ENCODE measurements at regions not wholly inside any gene's neighbourhood (a gene's known extent, or its start where the extent isn't known, plus 50 kb on each side); places are given as distances from the start of the nearest gene placed in this dataset.

DNA sequence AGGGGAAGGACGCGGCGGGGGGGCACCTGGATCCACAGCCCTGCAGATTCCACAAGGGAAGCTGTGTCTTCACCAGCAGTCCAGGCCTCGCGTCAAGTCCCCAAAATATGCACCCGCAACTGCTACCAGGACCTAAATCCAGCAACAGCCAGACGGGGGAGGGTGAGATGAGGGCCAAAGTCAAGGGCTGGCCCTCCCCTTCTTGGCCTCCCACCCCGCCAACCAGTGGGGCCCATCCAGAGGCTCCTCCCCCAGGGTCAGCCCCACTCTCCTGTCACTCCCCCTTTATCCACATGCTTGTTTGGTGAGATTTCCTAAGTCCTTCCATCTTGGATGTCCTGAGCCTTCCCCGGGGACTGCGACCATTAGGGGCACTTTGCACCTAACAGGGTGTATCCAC is 138.7 kb downstream of the ENGASE start:
- H3K4me1 ChIP-seq, result no peaks in the 10 kb centered on the region
- Mint-ChIP-seq H3K9me3 (ENCODE audit: unreplicated experiment) (no peaks in the 10 kb centered on the region), H3K27ac (ENCODE audit: unreplicated experiment) (no peak overlapping the region), H3K27me3 (ENCODE audit: insufficient read depth, unreplicated experiment) (peaks cover 54% of the 10 kb centered on the region), H3K36me3 (ENCODE audit: insufficient read depth, unreplicated experiment) (peaks cover 6% of the 10 kb centered on the region), H3K4me3 (ENCODE audit: unreplicated experiment) (no peak overlapping the region), H3K4me1 (ENCODE audit: low read depth, unreplicated experiment) (no peaks in the 10 kb centered on the region)
- H3K9me3 ChIP-seq, result no peaks in the 10 kb centered on the region
- DNase-seq, result no peak
- intact Hi-C loops (cut with micrococcal nuclease; ENCODE audit: unreplicated experiment), result no loop called here
- no peak for TF ChIP-seq CTCF (IDR thresholded peaks at IDR 0.05; ENCODE audit: insufficient read depth in 1 of 2, low read depth in 1 of 2, low read length in 1 of 2, severe bottlenecking in 1 of 2, unreplicated experiment in 1 of 2)
- H3K4me3 ChIP-seq (ENCODE audit: low read depth, low read length), result no peak overlapping the region
- no TSS peak for BruUV-seq (replicated peaks)
- no peaks in the 10 kb centered on the region for H3K36me3 ChIP-seq (ENCODE audit: control insufficient read depth, insufficient read depth, low read length)
- POLR2A ChIA-PET, result no interaction called here
- CTCF ChIA-PET, result interaction anchor here (0.6 kb wide), 1 partner anchor 420 kb away, joined by 3 read pairs; no protein-coding TSS in a partner anchor
- H3K27me3 ChIP-seq (replicated peaks; ENCODE audit: control insufficient read depth, insufficient read depth, low read length), result peaks cover 3% of the 10 kb centered on the region

GRCh38 chr17:79212149-79213087 is 137.8 kb downstream of the ENGASE start:
- TF ChIP-seq CTCF (IDR thresholded peaks at IDR 0.05; ENCODE audit: insufficient read depth in 1 of 2, low read depth in 1 of 2, low read length in 1 of 2, severe bottlenecking in 1 of 2, unreplicated experiment in 1 of 2), result no peak
- no peaks in the 10 kb centered on the region for H3K9me3 Mint-ChIP-seq (ENCODE audit: unreplicated experiment)
- H3K4me1 Mint-ChIP-seq (ENCODE audit: low read depth, unreplicated experiment), result no peaks in the 10 kb centered on the region
- Histone ChIP-seq H3K9me3 (no peaks in the 10 kb centered on the region), H3K4me3 (ENCODE audit: low read depth, low read length) (no peak overlapping the region), H3K27me3 (replicated peaks; ENCODE audit: control insufficient read depth, insufficient read depth, low read length) (peaks cover 7% of the 10 kb centered on the region), H3K4me1 (no peaks in the 10 kb centered on the region), H3K36me3 (ENCODE audit: control insufficient read depth, insufficient read depth, low read length) (no peaks in the 10 kb centered on the region)
- peaks cover 6% of the 10 kb centered on the region for H3K36me3 Mint-ChIP-seq (ENCODE audit: insufficient read depth, unreplicated experiment)
- CTCF ChIA-PET, result interaction anchor here (0.6 kb wide), 1 partner anchor 420 kb away, joined by 3 read pairs; no protein-coding TSS in a partner anchor
- no peak overlapping the region for H3K4me3 Mint-ChIP-seq (ENCODE audit: unreplicated experiment)
- BruUV-seq (replicated peaks), result no TSS peak
- no peak overlapping the region for H3K27ac Mint-ChIP-seq (ENCODE audit: unreplicated experiment)
- POLR2A ChIA-PET, result no interaction called here
- H3K27me3 Mint-ChIP-seq (ENCODE audit: insufficient read depth, unreplicated experiment), result peaks cover 54% of the 10 kb centered on the region
- intact Hi-C loops (cut with micrococcal nuclease; ENCODE audit: unreplicated experiment), result no loop called here
- DNase-seq, result no peak

DNA sequence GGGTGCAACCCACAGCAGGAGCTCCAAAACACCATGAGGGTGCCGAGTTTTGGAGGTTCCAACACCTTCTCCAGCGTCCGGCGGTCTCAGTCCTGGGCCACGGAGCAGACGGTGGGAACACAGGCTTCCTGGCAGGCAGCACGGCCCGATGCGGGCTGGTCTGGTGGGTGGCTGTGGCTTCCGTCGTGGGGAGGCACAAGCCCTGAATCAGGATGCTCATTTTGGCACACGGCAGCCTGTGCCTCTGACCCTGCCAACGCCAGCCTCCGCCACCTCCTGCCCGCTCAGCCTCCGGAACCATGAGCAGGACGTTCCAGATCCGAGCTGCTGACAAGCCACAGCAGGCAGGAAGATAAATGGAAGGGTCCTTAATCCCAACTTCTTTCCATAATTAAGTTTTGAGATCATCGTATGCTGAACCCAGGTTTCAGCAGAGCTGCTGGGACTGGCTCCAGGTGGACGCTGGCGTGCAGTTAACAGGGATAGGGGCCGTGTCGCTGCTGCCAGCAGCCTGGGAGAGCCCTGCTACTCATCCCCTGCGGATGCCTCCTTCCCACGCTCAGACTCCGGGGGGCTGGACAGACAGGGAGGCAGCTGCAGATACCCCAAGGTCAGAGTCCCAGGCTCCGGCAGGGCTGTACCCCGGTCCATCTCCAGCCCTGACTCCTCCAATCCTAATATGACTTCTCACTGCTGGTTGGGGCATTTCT is 136.6 kb downstream of the ENGASE start:
- no peaks in the 10 kb centered on the region for H3K36me3 ChIP-seq (ENCODE audit: control insufficient read depth, insufficient read depth, low read length)
- H3K4me3 Mint-ChIP-seq (ENCODE audit: unreplicated experiment), result no peak overlapping the region
- BruUV-seq (replicated peaks), result no TSS peak
- H3K27ac Mint-ChIP-seq (ENCODE audit: unreplicated experiment), result no peak overlapping the region
- intact Hi-C loops (cut with micrococcal nuclease; ENCODE audit: unreplicated experiment), result no loop called here
- no peaks in the 10 kb centered on the region for H3K9me3 Mint-ChIP-seq (ENCODE audit: unreplicated experiment)
- no peak for TF ChIP-seq CTCF (IDR thresholded peaks at IDR 0.05; ENCODE audit: insufficient read depth in 1 of 2, low read depth in 1 of 2, low read length in 1 of 2, severe bottlenecking in 1 of 2, unreplicated experiment in 1 of 2)
- H3K9me3 ChIP-seq, result no peaks in the 10 kb centered on the region
- H3K27me3 ChIP-seq (replicated peaks; ENCODE audit: control insufficient read depth, insufficient read depth, low read length), result peaks cover 7% of the 10 kb centered on the region
- ChIA-PET CTCF (no interaction called here), POLR2A (no interaction called here)
- DNase-seq, result no peak
- no peak overlapping the region for H3K4me3 ChIP-seq (ENCODE audit: low read depth, low read length)
- no peaks in the 10 kb centered on the region for H3K4me1 Mint-ChIP-seq (ENCODE audit: low read depth, unreplicated experiment)
- no peaks in the 10 kb centered on the region for H3K4me1 ChIP-seq
- H3K27me3 Mint-ChIP-seq (ENCODE audit: insufficient read depth, unreplicated experiment), result peaks cover 51% of the 10 kb centered on the region
- peaks cover 6% of the 10 kb centered on the region for H3K36me3 Mint-ChIP-seq (ENCODE audit: insufficient read depth, unreplicated experiment)

Data from Caco-2 (cell line).